ENCODE measurements at regions not wholly inside any gene's neighbourhood (a gene's known extent, or its start where the extent isn't known, plus 50 kb on each side); places are given as distances from the start of the nearest gene placed in this dataset.

DNA sequence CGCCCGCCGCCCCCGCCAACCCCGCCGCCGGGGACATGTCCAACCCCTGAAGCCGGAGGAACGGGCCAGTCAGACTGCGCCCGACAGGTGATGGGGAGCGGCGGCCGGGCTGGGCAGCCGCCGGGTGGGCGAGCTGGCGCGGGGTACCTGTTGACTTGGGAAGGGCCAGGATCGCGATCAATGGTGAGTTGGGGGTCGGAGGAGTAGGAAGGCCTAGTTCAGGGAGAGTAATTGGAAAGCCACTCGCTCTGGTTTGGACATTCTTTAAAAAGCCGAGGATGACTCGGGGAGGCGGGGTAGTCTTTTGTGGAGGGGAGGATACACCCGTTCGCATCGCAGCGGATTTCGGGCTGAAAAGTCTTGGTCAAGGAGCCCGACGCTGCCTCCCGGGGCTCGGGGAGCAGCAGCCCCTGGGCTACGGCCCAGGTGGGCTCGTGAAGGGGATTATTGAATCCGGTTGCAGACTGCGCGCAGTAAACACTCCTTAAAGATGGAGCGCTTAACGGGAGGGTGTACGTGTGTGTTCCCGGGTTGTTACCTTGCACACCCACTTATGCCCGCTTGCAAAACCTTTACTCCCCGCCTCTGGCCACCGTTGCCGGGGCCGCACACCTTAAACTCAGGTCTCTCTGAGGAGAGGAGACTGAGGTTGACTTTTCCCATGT lies 123.8 kb downstream of the GOSR1 start:
- intact Hi-C loops (cut with micrococcal nuclease): no loop called here
- Histone ChIP-seq H2AFZ (ENCODE audit: low read depth, low read length, poor library complexity, severe bottlenecking) (no peak overlapping the region), H3K4me2 (ENCODE audit: low read length) (peak overlapping the region; percentile 68), H3K9me3 (ENCODE audit: control insufficient read depth in 1 of 2, insufficient read depth in 1 of 2, low read depth in 1 of 2, low read length in 2 of 2) (no peaks in the 10 kb centered on the region), H3K79me2 (ENCODE audit: insufficient read depth, low read length) (peaks cover 40% of the 10 kb centered on the region), H3K27me3 (ENCODE audit: insufficient read depth, low read length) (no peaks in the 10 kb centered on the region), H3K4me1 (ENCODE audit: control insufficient read depth in 1 of 2, insufficient read depth in 2 of 2, low read length in 2 of 2) (peaks cover 11 to 15% of the 10 kb centered on the region in 2 experiments), H3K36me3 (ENCODE audit: control insufficient read depth in 1 of 2, insufficient read depth in 2 of 2, low read length in 2 of 2) (no peaks in the 10 kb centered on the region; a peak in 1 of 4 replicates), H3K9ac (ENCODE audit: low read length) (peak overlapping the region; percentile 85), H4K20me1 (ENCODE audit: insufficient read depth) (no peaks in the 10 kb centered on the region), H3K9me2 (ENCODE audit: insufficient read depth) (no peaks in the 10 kb centered on the region), H3K27ac (ENCODE audit: low read depth, low read length) (peak overlapping the region; percentile 99), H3K4me3 (replicated peaks in 1 of 2; ENCODE audit: low read depth in 1 of 2, low read length in 2 of 2) (peak overlapping the region; percentile 70 to 86)
- no TSS peak for BruUV-seq (replicated peaks)
- DNase-seq (ENCODE audit: low read depth, low spot score) (no peak), ATAC-seq (peak; percentile 1; the same call in 1 of the 2 replicates)
- POLR2A ChIA-PET: interaction anchor here (0.9 kb wide), 1 partner anchor 13 kb away, joined by 3 read pairs; no protein-coding TSS in a partner anchor
- RAD21 ChIA-PET (ENCODE audit: low non-redundant PET in 1 of 2, low total read pairs in 2 of 2, uncharacterized antibody in 2 of 2, unreplicated experiment in 2 of 2): interaction anchor here (1.0 kb wide), 2 partner anchors 97 to 124 kb away, joined by 3 read pairs; partner anchors contain the start of gene GOSR1 (in 1 of the 2)
- TF ChIP-seq ELF1 (IDR thresholded peaks at IDR 0.05; ENCODE audit: borderline replicate concordance, low read depth): no peak
- no peak for TF ChIP-seq EZH2phosphoT487 (IDR thresholded peaks at IDR 0.05; ENCODE audit: borderline replicate concordance)
- CTCF ChIA-PET: no interaction called here

DNA sequence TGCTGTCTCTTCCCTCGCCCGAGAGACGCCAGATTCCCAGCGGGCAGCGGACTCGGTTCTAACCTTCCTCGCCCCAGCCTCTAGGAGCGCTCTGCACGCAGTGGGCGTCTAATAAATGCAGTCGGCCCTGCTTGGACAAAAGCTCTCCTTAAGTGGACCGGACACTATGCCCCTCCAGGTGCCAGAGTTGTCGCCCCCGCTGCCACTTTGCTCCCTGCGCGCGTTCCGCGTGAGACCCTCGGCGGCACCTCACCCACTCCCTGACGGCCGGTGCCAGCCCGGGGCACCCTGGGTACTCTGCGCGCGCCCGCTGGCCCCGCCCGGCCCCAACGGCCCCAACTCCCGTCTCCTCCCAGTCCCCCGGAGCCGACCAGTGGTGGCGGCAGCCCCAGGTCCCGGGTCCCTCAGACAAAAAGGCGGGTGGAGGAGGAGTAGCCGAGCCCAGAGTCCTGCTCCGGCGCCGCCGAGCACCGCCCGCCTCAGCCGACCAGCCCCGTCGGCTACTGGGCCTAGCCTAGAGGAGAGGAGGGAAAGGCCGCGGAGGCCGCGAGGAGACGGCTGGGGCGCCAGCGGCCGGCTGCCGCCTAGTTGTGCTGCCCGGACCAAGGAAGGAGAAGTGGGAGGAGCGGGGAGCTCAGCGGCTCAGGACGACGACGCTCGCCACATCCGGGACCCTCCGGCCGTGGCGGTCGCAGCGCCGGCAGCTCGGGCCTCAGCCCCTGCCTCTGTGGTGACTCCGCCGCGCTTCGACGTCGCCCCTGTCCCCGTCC lies 123.0 kb downstream of the GOSR1 start:
- peak; percentile 59 for DNase-seq (ENCODE audit: low read depth, low spot score)
- H3K79me2 ChIP-seq (ENCODE audit: insufficient read depth, low read length): peaks cover 35% of the 10 kb centered on the region
- ChIA-PET POLR2A (interaction anchor here (0.9 kb wide), 1 partner anchor 14 kb away, joined by 3 read pairs; no protein-coding TSS in a partner anchor), RAD21 (ENCODE audit: low non-redundant PET in 1 of 2, low total read pairs in 2 of 2, uncharacterized antibody in 2 of 2, unreplicated experiment in 2 of 2) (interaction anchor here (1.0 kb wide), 2 partner anchors 98 to 123 kb away, joined by 3 read pairs; partner anchors contain the start of gene GOSR1 (in 1 of the 2)), CTCF (no interaction called here)
- no peaks in the 10 kb centered on the region for H3K9me3 ChIP-seq (ENCODE audit: control insufficient read depth in 1 of 2, insufficient read depth in 1 of 2, low read depth in 1 of 2, low read length in 2 of 2)
- H3K4me3 ChIP-seq (replicated peaks in 1 of 2; ENCODE audit: low read depth in 1 of 2, low read length in 2 of 2): peak overlapping the region; percentile 70 to 86
- H2AFZ ChIP-seq (ENCODE audit: low read depth, low read length, poor library complexity, severe bottlenecking): peak overlapping the region; percentile 96
- no peaks in the 10 kb centered on the region for H4K20me1 ChIP-seq (ENCODE audit: insufficient read depth)
- peak overlapping the region; percentile 68 for H3K4me2 ChIP-seq (ENCODE audit: low read length)
- ATAC-seq: peak; percentile 96
- BruUV-seq (replicated peaks): TSS peak; percentile 80
- peak overlapping the region; percentile 85 for H3K9ac ChIP-seq (ENCODE audit: low read length)
- H3K36me3 ChIP-seq (ENCODE audit: control insufficient read depth in 1 of 2, insufficient read depth in 2 of 2, low read length in 2 of 2): no peaks in the 10 kb centered on the region; a peak in 1 of 4 replicates
- intact Hi-C loops (cut with micrococcal nuclease): no loop called here
- H3K9me2 ChIP-seq (ENCODE audit: insufficient read depth): no peaks in the 10 kb centered on the region
- H3K27ac ChIP-seq (ENCODE audit: low read depth, low read length): peak overlapping the region; percentile 99
- H3K27me3 ChIP-seq (ENCODE audit: insufficient read depth, low read length): no peaks in the 10 kb centered on the region
- H3K4me1 ChIP-seq (ENCODE audit: control insufficient read depth in 1 of 2, insufficient read depth in 2 of 2, low read length in 2 of 2): peaks cover 11 to 15% of the 10 kb centered on the region in 2 experiments
- TF ChIP-seq, protein P1, sequence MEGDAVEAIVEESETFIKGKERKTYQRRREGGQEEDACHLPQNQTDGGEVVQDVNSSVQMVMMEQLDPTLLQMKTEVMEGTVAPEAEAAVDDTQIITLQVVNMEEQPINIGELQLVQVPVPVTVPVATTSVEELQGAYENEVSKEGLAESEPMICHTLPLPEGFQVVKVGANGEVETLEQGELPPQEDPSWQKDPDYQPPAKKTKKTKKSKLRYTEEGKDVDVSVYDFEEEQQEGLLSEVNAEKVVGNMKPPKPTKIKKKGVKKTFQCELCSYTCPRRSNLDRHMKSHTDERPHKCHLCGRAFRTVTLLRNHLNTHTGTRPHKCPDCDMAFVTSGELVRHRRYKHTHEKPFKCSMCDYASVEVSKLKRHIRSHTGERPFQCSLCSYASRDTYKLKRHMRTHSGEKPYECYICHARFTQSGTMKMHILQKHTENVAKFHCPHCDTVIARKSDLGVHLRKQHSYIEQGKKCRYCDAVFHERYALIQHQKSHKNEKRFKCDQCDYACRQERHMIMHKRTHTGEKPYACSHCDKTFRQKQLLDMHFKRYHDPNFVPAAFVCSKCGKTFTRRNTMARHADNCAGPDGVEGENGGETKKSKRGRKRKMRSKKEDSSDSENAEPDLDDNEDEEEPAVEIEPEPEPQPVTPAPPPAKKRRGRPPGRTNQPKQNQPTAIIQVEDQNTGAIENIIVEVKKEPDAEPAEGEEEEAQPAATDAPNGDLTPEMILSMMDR (IDR thresholded peaks at IDR 0.05 in 2 of 3, conservative IDR thresholded peaks at IDR 0.05 in 1 of 3; ENCODE audit: borderline replicate concordance in 1 of 3, insufficient read depth in 1 of 3, low read depth in 2 of 3, low read length in 2 of 3): peak; percentile 7 to 72 (median 69); a peak in 4 of 6 replicates
- TF ChIP-seq, protein P2, sequence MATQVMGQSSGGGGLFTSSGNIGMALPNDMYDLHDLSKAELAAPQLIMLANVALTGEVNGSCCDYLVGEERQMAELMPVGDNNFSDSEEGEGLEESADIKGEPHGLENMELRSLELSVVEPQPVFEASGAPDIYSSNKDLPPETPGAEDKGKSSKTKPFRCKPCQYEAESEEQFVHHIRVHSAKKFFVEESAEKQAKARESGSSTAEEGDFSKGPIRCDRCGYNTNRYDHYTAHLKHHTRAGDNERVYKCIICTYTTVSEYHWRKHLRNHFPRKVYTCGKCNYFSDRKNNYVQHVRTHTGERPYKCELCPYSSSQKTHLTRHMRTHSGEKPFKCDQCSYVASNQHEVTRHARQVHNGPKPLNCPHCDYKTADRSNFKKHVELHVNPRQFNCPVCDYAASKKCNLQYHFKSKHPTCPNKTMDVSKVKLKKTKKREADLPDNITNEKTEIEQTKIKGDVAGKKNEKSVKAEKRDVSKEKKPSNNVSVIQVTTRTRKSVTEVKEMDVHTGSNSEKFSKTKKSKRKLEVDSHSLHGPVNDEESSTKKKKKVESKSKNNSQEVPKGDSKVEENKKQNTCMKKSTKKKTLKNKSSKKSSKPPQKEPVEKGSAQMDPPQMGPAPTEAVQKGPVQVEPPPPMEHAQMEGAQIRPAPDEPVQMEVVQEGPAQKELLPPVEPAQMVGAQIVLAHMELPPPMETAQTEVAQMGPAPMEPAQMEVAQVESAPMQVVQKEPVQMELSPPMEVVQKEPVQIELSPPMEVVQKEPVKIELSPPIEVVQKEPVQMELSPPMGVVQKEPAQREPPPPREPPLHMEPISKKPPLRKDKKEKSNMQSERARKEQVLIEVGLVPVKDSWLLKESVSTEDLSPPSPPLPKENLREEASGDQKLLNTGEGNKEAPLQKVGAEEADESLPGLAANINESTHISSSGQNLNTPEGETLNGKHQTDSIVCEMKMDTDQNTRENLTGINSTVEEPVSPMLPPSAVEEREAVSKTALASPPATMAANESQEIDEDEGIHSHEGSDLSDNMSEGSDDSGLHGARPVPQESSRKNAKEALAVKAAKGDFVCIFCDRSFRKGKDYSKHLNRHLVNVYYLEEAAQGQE (IDR thresholded peaks at IDR 0.05; ENCODE audit: low read depth): no peak
- TF ChIP-seq, protein P3, sequence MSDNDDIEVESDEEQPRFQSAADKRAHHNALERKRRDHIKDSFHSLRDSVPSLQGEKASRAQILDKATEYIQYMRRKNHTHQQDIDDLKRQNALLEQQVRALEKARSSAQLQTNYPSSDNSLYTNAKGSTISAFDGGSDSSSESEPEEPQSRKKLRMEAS (IDR thresholded peaks at IDR 0.05): peak; percentile 59
- TF ChIP-seq, protein P4, sequence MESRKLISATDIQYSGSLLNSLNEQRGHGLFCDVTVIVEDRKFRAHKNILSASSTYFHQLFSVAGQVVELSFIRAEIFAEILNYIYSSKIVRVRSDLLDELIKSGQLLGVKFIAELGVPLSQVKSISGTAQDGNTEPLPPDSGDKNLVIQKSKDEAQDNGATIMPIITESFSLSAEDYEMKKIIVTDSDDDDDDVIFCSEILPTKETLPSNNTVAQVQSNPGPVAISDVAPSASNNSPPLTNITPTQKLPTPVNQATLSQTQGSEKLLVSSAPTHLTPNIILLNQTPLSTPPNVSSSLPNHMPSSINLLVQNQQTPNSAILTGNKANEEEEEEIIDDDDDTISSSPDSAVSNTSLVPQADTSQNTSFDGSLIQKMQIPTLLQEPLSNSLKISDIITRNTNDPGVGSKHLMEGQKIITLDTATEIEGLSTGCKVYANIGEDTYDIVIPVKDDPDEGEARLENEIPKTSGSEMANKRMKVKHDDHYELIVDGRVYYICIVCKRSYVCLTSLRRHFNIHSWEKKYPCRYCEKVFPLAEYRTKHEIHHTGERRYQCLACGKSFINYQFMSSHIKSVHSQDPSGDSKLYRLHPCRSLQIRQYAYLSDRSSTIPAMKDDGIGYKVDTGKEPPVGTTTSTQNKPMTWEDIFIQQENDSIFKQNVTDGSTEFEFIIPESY (IDR thresholded peaks at IDR 0.05; ENCODE audit: extremely low read depth, insufficient replicate concordance, low read length): no peak
- peak; percentile 45; the same call in 1 of the 2 replicates for TF ChIP-seq CBX3 (IDR thresholded peaks at IDR 0.05; ENCODE audit: low read depth)

Data from HCT116 (cell line).